Epidermal melanocyte (primary cell): ENCODE measurements at regions not wholly inside any gene's neighbourhood (a gene's known extent, or its start where the extent isn't known, plus 50 kb on each side); places are given as distances from the start of the nearest gene placed in this dataset.

Experiments
- DNase-seq: peaks from one replicate; pipeline ENCODE4 v3.0.0; 2011; ENCODE audit warnings: low spot score; ENCODE audit not compliant: insufficient read length

- no peak for DNase-seq
Measured at GRCh38 chr5:17167171-17167891, 50.1 kb upstream of the BASP1 start.
